Posterior vena cava (tissue), 2 donors: ENCODE measurements at regions not wholly inside any gene's neighbourhood (a gene's known extent, or its start where the extent isn't known, plus 50 kb on each side); places are given as distances from the start of the nearest gene placed in this dataset.
"Not testable (repeated sequence)": the region's sequence is repeated elsewhere in the genome, so short reads cannot be mapped to it uniquely, and the experiment has no call there.

Source experiments
- DNase-seq: peaks from one replicate; pipeline ENCODE4 v3.0.0-alpha.2; 2020; ENCODE audit warnings: low spot score
- intact Hi-C, 2 donors: fragments of 100-400 bp; cut with DNase I; formaldehyde crosslinking; loops; one replicate each; pipeline versions ENCODE4 v1.14.1 to v1.14.2; 2022 to 2023
- donor health status: DM: yes; HTN: yes; CAD: no.
- donor health status: DM: yes; HTN: yes; CAD: no.

GRCh38 chr6:158888171-158888570 is 69.0 kb upstream of the EZR start:
- DNase-seq, intact Hi-C loops: not testable (repeated sequence)

- DNase-seq, intact Hi-C loops: not testable (repeated sequence)
Observed at GRCh38 chr6:158886346-158886977, 67.3 kb upstream of the EZR start.

GRCh38 chr6:158881884-158882283 is 62.7 kb upstream of the EZR start:
- intact Hi-C loops, DNase-seq: not testable (repeated sequence)

GRCh38 chr6:158881276-158881675 is 62.1 kb upstream of the EZR start:
- intact Hi-C loops, DNase-seq: not testable (repeated sequence)

- DNase-seq: no peak
- intact Hi-C loops: no loop called here
Observed at GRCh38 chr6:158879180-158879579, 60.0 kb upstream of the EZR start.

- DNase-seq: no peak
- intact Hi-C loops: no loop called here
Observed at GRCh38 chr6:158877716-158878115, 58.5 kb upstream of the EZR start.

GRCh38 chr6:158876886-158877285 is 57.7 kb upstream of the EZR start:
- intact Hi-C loops: no loop called here
- DNase-seq: no peak

GRCh38 chr6:158870649-158870957 is 51.4 kb upstream of the EZR start:
- intact Hi-C loops: no loop called here
- DNase-seq: no peak

- DNase-seq: peak; percentile 95
- intact Hi-C loops: no loop called here
Observed at GRCh38 chr6:158869826-158870648, 50.9 kb upstream of the EZR start.

GRCh38 chr6:158868890-158869825 is 50.0 kb upstream of the EZR start:
- intact Hi-C loops: no loop called here
- peak; percentile 94 for DNase-seq
